ENCODE measurements at regions not wholly inside any gene's neighbourhood (a gene's known extent, or its start where the extent isn't known, plus 50 kb on each side); places are given as distances from the start of the nearest gene placed in this dataset.

GRCh38 chr5:145324767-145325479, 510.2 kb downstream of the PRELID2 start:
- no peak for TF ChIP-seq CTCF (IDR thresholded peaks at IDR 0.05; ENCODE audit: low read depth, low read length)
- no peak for TF ChIP-seq EZH2phosphoT487 (IDR thresholded peaks at IDR 0.05; ENCODE audit: low read depth)
